T47D (cell line): ENCODE measurements at regions not wholly inside any gene's neighbourhood (a gene's known extent, or its start where the extent isn't known, plus 50 kb on each side); places are given as distances from the start of the nearest gene placed in this dataset.
"Not testable (repeated sequence)": the region's sequence is repeated elsewhere in the genome, so short reads cannot be mapped to it uniquely, and the experiment has no call there.

ENCODE experiments used
- DNase-seq, 2 experiments: peaks; one replicate each; pipeline versions ENCODE4 v3.0.0 to v3.0.0-alpha.2; 2011 to 2012; ENCODE audit warnings: low read depth in 1 of 2, low spot score in 1 of 2
- JUND ChIP-seq: IDR thresholded peaks from 2 replicates; pipeline ENCODE4 v1.6.1; 2012; ENCODE audit warnings: low read depth
- in situ Hi-C: cut with HindIII; loops from 2 replicates; pipeline ENCODE4 v1.10.0; 2016; ENCODE audit warnings: low sequenced_read_pairs, low pct_unique_long_range_greater_than_20kb

DNA sequence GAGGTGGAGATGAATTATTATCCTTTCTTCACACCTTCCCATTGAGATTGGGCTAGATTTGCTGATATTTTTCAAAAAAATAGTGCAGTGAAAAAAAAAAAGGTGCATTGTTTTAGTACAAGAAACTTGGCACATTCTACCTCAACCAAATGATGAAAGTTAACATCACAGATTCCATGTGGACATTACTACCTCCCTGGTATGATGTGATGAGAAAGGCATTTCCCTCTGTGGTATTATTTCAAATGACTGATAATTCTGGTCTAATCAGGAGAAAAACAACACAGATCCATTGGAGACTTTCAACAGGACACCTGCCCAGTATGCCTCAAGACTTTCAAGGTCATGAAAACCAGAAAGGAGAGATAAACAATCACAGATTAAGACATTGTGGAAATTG, 313.4 kb downstream of the BCHE start:
- TF ChIP-seq JUND: no peak
- DNase-seq: no peak
- in situ Hi-C loops: no loop called here

DNA sequence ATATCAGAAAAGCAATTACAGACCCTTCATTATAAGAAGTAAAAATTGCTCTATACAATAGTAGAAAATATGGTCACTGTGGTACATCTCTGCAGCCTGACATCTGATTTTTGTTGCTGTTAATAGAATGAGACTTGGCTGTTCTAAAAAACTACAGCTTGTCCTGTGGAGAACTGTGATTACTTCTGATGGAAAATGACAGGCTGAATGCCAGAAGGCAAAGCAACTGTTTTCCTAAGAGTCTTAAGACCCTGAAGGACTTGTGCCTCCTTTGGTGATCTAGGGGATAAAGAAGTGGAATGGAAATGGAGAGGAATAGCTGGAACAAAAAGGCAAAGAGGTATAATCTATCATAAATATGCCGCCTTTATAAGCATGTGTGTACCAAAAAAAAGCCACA, 314.8 kb downstream of the BCHE start:
- in situ Hi-C loops: no loop called here
- DNase-seq: no peak
- no peak for TF ChIP-seq JUND

DNA sequence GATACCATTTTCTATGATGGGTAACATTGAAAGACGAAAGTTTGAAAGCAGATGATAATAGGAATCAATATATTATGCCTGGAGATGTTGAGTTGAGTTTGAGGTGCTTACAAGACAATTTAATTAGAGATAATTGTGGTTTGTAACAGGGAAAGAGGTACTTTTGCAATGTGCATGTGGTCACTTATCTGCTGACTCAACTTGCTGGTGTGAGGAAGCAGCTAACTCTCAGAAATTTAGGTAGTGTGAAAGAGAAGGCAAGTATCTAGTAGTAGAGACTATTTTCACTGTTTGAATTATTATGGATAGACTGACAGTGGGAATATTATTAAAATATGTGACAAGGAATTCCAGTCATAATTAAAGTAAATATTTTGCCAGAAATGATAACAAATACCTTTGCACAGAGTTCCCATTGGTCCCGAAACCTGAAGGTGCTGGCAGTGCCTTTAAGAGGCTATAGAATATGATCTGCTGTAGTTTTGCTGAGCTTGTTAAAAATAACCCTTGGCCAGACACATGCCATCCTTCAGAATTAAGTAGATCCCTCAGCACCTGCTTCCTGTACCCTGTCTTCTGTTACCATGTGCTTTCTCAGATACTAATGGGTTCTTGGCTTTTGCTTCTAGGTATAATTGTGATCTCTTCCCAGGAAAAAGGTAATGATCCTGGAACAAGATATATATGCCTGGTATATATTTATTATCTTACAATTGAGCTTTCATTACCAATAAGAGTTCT, 315.9 kb downstream of the BCHE start:
- in situ Hi-C loops: no loop called here
- TF ChIP-seq JUND: no peak
- DNase-seq: no peak

DNA sequence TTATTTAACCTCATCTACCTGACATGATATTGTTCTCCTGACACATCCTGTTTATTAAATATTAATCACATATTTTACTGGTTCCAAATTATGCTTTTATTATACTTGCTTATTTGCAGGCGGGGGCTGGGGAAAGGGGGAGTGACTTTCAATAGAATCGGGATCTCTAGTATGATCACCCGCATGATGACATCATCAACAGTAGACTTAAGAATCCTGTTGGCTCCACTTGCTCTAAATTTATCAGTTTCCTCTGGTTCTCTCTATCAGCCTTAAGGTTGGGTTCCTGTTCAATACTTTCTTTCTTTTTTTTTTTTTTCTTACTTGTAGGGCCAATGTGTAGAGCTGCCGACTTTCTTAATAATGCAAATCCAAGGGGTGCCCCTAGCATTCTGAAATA, 317.5 kb downstream of the BCHE start:
- in situ Hi-C loops: no loop called here
- no peak for TF ChIP-seq JUND

DNA sequence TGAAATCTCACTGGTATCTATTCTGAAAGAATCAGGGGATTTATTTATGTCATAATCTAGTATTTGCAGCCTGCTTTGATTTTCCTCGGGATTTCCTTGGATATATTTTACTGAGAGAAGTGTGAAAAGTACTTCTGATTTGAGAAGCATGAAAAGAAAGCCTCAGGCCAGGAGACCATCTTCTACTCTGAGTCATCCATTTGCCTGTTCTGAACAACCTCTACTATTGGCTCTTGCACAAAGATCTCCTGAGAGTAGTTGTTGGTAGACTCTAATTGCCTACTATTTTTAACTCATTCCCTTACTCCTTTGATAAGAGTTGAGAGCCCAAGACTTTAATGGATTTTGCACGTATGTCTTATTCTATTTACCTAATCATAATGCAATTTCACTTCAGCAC, 318.9 kb downstream of the BCHE start:
- no peak for TF ChIP-seq JUND
- DNase-seq: no peak
- in situ Hi-C loops: no loop called here

More for the DNA sequence above, 317.5 kb downstream of the BCHE start:
- DNase-seq: no peak

DNA sequence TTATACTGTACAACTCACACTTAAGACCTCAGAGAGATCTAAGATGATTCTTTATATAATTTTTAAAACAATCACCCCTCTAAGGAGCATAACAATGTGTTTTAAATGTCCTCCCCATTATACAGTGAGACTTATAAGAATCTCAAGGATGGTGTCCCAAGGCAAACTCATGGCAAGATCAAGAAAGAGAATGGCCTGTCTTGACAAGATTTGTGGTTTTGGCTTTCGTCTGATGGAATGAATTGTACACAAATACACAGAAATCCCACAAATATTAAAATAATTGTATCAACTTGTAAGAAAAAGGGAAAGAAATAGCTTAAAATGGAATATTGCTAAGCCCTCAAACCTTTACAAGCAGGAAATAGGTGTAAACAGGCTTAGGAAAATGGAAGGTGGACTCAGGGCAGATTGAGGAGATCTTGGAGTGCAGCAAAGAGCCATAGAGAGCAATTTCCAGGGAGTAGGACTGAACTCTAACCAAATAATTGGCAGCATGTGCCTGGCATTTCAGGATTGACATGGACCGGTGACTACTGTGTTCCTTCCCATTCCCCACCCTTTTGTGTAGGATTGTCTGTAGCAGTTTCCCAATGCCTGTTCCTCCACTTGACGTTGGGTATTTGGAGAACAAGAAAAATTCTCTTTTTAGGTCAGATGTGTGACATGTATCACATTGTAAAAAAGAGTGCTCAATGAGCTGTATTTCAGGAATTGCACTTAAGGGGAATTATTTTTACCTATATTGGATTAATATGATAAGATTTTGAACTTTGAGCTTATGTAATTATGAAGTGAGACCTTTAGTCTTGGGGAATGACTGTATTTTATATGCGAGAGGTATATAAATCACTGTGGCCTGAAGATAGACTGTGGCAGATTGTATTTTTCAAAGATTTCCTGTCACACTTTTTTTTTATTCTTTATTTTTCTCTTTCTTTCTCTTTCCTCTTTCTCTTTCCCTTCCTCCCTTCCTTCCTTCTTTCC, 317.8 kb upstream of the SLITRK3 start:
- no peak for TF ChIP-seq JUND
- in situ Hi-C loops: no loop called here
- DNase-seq: no peak

DNA sequence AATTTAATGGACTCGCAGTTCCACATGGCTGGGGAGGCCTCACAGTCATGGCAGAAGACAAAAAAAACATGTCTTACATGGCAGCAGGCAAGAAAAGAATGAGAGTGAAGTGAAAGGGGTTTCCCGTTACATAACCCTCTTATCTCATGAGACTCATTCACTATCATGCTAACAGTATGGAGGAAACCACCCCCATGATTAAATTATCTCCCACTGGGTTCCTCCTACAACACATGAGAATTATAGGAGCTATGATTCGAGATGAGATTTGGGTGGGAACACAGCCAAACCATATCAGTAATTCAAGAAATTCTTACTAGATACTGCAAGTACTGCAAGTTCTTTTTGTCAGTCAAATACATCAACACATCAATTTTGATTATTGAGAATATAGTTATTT, 311.4 kb upstream of the SLITRK3 start:
- DNase-seq: no peak
- no peak for TF ChIP-seq JUND
- in situ Hi-C loops: no loop called here

DNA sequence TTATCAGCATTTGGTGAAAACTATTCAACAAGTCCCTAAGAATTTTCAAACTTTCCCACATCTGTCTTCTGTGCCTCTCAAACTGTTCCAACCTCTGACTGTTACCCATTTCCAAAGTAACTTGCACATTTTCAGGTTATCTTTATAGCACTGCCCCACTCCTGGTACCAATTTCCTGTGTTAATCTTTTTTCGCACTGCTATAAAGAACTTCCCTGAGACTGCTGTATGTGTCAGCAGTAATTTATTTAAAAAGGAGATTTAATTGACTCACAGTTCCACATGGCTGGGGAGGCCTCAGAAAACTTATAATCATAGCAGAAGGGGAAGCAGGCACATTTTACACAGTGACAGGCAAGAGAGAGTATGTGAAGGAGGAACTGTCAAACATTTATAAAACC, 310.9 kb upstream of the SLITRK3 start:
- in situ Hi-C loops: no loop called here
- DNase-seq: no peak
- no peak for TF ChIP-seq JUND

DNA sequence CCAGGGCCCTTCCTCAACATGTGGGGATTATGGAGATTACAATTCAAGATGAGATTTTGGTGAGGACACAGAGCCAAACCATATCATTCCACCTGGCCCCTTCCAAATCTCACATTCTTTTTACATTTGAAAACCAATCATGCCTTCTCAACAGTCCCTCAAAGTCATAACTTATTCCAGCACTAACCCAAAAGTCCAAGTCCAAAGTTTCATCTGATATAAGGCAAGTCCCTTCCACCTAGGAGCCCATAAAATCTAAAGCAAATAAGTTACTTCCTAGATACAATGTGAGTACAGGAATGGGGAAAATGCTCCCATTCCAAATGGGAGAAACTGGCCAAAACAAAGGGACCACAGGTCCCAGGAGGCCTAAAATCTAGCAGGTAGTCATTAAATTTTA, 309.5 kb upstream of the SLITRK3 start:
- TF ChIP-seq JUND: no peak
- no peak for DNase-seq
- in situ Hi-C loops: no loop called here

DNA sequence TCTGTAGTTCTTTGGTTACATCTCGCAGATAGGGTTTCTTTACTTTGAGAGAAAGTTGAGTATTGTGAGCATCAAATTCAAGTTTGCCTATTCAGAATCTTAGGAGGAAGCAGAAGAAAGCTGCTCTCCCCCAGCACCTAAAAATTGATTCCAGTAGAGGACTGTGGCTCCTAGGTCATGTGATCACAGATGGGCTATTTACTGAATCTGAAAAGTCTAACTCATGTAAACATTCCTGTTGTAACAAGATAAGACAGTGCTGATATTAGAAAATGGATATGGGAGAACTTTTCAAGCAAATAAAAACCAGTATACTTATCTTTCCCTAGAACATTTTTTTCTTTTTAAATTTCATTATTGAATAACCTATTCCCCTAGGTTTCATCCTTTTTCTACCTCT, 308.4 kb upstream of the SLITRK3 start:
- TF ChIP-seq JUND: no peak
- in situ Hi-C loops: no loop called here
- DNase-seq: no peak

DNA sequence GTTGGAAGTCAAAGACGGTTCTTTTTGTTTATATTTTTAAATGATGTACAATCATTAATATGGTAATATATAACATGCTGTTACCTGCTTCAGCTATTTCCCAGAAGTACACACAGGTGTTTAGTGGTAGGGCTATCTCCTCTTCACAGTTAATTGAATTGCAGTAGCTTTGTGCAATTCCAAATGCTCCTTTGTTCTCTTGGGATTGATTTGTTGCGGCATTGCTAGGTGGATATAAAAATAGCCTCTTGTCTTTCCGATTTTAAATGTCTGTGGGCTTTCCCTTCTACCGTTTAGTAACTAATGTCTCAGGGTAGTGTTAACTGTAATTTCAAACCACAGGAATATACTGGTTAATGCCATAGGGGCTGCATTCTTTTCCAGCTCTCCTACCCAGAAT, 307.6 kb upstream of the SLITRK3 start:
- no peak for TF ChIP-seq JUND
- in situ Hi-C loops: no loop called here
- DNase-seq: no peak

DNA sequence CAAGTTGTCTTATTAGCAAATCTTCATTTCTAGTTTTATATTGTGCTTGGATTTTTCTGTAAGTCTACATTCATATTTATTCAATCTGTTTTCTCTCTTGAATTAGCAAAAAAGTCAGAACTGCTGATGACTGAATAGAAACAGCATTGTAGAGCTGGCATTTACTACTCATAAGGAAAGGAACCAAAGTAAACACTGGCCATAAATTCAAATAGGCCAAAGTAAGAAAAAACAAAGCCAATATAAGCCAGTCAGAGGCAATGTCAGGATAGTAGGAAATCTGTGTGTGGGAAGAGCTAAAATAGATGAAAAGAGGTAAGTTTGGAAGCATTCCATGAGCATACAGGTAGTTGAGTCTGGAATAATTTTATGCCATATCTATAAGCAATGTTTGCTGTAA, 307.2 kb upstream of the SLITRK3 start:
- in situ Hi-C loops: no loop called here
- no peak for TF ChIP-seq JUND
- DNase-seq: no peak

DNA sequence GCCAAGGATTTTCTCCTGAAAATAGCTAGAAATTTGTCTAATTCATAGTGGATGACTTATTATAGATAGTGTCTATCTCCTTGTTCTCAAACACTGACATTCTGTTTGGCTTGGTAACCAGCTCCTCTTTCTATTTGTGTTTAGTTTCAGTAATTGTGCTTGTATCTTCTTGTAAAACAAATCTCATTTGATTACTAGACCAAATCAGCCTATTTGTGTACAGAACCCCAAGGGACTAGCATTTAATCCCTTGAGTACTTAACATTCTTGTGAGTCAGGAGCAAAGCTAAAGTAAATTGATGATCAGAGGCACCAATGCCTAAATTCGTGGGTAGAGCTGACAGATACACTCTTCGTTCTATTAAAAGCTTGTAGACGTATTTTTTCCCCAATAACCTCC, 306.5 kb upstream of the SLITRK3 start:
- TF ChIP-seq JUND: no peak
- DNase-seq: no peak
- in situ Hi-C loops: no loop called here

DNA sequence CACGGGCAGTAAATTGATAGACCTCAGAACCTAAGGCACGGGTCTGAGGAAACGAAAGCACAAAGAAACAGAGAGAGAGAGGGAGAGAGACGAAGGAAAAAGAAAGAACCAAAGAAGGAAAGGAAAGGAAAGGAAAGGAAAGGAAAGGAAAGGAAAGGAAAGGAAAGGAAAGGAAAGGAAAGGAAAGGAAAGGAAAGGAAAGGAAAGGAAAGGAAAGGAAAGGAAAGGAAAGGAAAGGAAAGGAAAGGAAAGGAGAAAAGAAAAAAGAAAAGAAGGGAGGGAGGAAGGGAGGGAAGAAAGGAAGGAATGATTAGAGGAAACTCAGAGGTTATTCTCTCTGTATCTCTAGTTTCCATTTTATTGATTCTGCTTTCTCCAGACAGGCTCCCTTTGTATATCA, 302.6 kb upstream of the SLITRK3 start:
- DNase-seq, in situ Hi-C loops: not testable (repeated sequence)
